GM19238 (cell line): ENCODE measurements at regions not wholly inside any gene's neighbourhood (a gene's known extent, or its start where the extent isn't known, plus 50 kb on each side); places are given as distances from the start of the nearest gene placed in this dataset.
"Not testable (repeated sequence)": the region's sequence is repeated elsewhere in the genome, so short reads cannot be mapped to it uniquely, and the experiment has no call there.

Experiments used
- DNase-seq: peaks from one replicate; pipeline ENCODE4 v3.0.0; 2011; ENCODE audit warnings: low spot score; ENCODE audit not compliant: insufficient read length

DNA sequence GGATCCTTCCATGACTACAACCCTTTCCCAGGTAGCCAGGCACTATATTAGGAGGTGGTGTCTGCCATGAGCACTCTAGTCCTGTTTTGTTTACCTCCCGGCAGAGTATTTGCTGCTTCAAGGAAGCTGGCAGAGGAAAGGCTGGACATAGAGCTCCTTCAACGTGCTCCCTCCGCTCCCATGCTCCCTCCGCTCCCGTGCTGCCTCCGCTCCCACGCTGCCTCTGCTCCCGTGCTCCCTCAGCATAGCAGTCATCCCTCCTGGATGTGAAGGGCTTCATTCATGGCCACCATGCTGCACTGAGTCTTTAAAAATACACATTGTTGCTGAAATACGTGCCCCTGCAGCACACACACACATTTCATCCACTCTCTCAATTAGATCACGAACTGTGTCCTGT, 181.9 kb upstream of the MYT1L start:
- DNase-seq = no peak

DNA sequence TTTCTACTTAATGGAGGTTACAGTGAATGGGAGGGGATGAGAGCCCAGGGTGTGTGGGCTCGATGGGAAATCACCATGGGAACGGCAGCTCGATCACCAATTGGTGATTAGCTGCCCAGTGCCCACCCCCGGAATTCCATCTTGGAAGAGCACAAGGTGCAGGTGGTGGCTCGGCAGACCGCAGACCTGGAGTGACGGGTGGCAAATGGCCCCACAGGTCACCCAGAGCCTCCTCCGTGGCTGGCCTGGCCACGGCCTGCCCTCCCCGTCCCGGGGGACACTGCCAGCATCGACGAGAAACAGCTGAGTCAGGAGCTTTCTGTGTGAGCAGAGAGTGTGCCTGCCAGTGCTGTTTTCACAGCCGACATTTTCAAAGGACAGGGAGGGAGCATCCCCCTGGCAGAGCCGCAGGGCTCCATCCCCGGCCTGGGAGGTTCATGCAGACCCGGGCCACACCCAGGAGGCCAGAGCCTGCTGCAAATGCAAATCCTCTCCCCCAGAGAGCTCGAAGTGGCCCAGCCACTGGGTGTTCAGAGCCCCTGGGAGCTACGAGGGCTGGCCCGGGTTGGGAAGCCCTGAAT, 176.4 kb upstream of the MYT1L start:
- DNase-seq = no peak

DNA sequence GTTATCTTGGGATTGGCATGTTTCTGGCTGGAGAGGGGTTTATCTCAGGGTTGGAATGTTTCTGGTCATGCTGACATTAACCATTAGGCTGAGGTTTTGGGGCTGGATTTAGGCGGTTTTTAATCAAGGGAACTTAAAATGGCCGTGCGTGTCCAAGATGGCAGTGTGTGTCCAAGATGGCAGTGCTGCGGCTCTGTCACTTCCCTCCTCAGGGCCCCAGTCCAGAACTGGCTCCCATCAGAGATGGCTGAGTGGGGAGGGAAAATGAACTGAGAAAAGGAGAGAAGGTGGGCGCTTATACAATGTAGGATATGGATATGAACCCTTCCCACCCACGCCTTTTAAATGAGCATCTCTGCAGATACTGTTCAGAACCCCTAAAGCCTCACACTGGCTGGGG, 175.5 kb upstream of the MYT1L start:
- no peak for DNase-seq

DNA sequence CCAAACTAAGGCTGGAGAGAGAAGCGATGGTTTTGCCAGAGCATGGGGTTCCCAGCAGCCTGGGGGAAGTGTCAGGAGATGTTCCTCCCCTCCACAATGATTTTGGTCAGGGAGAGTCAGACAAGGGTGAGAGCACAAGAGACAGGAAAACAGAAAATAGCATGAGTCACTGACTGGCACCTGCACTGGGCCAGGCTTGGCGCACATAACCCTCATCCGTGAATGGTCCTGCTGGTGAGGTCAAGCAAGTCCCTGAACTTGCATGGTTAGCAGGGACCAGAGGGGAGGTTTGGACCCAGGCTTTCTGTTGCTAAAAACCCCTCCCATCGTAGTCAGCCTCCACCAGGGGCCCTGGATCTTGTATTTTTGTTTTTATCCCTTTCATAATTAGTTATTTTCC, 174.5 kb upstream of the MYT1L start:
- DNase-seq = no peak

DNA sequence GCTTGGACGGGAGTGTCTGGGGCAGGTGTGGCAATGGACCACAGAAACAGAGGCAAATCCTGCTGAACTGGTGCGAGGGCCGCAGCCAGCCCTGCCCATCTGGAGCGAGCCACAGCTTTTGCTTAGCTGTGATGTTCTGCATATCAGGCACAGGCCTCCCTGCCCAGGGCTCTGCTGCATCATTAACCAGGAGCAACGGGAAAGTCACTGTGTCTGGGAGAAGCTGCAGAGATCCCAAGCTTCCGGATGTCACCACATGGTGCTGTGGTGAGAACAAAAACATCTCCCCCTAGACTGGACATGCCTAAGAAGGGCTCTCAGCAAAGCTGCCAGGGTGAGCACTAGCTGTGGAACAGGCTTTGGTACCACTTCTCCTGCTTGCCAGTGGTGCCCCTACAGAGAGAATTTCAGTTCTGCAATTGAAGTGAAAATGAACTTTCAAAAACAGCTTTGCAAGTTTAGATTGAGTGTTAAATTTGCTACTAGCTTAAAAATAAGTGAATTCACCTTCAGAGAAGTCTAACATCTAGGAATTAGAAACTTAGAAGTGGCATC, 172.9 kb upstream of the MYT1L start:
- no peak for DNase-seq

DNA sequence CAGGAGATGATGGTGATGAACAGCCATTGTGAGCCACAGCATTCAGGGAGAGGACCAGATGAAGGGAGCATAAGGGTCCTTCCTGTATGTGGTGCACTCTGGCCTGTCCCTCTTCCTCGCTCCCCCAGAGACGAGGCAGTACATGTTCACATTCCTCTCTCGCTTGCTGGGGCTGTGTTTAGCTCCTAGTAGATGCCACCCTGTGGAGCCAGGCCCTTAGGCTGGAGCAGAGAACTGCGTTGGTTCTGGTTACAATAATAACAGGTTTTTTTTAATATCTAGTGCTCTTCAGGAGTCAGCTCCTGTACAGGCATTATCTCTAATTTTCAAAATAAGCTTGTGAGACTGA, 171.1 kb upstream of the MYT1L start:
- DNase-seq = no peak

DNA sequence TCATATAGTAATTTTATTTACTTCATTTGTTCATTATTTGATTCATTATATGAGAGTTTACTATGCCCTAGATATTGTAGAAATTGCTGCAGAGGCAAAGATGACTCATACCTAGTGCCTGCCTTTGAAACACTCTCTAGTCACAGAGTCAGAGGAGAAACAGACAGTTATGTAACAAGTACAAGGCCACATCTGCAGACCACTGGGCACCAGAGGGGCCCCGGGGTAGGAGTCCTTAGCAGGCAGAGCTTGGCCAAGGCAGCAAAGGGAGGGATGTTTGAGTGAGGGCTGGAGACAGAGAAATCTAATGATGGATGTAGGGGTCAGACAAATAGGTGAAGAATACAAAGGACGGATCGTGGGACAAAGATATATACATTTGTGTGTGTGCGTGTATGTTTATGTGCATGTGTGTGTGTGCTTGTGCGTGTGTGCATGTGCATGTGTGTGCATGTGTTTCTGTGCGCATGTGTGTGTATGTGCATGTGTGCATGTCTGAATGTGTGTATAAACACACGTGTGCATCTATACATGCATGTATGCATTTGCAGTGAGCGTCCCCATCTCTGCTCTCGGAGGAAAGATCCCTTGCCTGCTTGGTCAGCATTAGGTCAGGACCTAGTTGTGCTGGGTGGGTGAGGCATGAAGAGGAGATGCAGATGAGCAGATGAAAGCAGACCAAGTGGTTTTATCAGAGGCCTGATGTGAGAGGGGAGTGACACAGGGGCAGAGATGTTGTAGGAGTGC, 170.6 kb upstream of the MYT1L start:
- no peak for DNase-seq

DNA sequence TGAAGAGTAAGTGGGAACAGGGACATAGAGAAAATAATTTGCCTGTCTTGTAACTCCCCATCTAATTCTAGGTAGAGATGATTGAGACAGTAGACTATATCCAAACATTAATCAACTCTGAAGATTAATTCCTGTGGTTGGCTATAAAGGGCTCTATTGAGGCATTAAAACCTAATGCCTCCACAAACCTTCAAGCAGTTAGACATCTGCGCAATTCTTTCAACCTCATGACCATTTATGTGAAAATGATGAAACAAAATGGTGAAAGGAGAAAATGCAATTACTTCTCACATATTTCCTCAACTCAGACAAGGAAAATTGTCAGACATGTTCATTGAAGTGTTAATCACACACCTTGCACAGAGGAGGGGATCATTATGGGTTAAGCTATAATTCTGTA, 164.5 kb upstream of the MYT1L start:
- DNase-seq = no peak

DNA sequence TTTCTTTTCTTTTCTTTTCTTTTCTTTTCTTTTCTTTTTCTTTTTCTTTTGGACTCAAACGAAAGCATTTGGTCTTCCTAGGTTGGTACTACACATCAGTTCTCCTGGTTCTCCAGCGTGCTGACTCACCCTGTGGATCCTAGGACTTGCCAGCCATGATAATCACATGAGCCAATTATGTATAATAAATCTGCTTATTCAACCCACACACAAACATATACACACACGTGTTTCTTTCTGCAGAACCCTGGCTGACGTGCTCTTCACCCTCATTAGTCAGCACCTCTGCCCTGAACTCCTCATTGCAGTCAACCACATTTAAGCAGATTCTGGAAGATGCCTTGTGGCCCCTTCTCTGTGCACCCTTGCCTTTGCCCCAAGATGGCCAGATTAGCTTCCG, 162.4 kb upstream of the MYT1L start:
- DNase-seq = no peak

DNA sequence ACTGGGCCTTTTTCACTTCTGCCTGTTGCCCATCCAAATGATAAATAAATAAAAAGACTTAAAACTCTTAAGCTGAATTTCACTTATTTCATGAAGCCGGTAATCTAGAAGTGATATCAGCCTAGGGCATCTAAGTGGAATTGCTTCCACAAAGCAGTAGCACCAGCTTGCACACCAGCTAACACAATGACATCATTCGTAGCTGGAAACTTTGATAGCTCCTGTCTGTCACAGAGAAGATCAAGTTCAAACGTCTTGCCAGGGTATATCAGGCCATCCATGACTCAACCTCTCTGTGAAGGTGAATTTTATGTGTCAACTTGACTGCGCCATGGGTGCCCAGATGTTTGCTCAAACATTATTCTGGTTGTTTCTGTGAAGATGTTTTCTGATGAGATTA, 161.7 kb upstream of the MYT1L start:
- no peak for DNase-seq

DNA sequence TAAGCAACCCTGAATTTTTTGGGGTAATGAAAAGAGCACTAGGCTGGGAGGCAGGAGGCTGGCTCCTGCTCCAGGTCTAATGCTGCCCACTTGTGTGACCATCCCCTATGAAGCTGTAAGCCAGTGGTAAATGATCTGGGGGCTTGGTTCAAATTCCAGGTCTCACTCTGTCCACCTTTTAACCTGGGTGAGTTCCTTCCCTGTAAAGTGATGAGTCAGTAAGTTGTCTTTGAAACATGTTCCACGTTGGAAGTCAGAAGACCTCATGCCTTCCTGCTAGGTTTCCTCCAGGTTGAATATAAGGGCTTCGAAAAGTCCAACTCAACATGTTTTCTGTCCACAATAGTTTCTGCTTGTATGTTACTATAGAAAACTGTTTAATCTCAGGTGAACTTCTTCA, 160.9 kb upstream of the MYT1L start:
- no peak for DNase-seq

DNA sequence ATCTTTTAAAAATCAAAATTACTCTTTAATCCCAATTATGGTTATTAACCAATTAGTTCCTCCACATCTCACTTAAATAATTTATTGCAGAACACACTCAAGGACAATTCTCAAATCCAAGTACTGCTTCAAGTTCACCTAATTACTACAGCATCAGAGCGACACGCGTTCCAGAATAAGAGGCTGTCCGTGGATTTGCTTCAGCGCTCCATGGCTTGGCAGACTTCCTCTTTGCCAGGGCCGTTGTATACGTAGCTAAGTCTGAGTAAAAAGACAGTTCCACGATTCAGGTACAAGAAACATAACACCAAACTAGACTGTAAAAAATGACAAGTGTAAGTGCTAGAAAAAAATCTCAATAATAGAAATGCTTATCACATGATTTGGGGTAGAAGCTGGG, 153.2 kb upstream of the MYT1L start:
- DNase-seq = no peak

DNA sequence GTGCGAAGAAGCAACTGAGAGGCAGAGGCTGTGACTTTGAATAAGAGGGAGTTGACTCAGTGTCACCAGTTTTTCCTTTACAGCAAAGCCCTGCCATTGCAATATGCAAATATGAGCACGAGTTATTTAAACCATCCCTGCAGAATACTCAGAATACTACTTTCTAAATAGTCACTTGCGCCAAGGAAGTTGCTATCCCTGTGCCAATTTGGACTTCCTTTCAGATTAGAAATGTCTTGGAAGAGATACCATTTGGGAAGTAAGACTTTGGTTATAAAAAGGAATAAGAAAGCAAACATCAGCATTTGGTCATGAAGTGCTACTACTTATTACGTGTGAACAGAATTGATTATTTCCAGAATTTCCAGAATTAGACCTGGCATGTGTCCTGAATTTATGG, 151.8 kb upstream of the MYT1L start:
- DNase-seq = no peak

DNA sequence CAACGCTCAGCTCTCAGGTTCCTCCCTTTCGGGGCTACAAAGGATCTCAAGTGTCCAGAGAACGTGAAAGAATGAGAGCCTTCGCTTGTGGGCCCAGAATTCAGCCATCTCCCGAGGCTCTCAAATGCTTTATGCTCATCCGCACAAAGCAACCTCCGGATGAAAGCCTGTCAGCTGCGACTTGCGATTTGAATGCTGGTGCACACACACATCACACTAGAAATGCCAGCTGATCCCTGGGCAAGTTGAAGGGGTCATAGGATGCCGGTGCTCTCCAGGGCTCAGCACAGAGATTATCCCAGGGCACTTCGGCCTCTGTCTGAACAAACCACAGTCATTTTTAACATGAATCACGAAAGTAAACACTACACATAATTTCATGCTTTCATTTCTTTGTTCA, 141.8 kb upstream of the MYT1L start:
- DNase-seq = no peak

DNA sequence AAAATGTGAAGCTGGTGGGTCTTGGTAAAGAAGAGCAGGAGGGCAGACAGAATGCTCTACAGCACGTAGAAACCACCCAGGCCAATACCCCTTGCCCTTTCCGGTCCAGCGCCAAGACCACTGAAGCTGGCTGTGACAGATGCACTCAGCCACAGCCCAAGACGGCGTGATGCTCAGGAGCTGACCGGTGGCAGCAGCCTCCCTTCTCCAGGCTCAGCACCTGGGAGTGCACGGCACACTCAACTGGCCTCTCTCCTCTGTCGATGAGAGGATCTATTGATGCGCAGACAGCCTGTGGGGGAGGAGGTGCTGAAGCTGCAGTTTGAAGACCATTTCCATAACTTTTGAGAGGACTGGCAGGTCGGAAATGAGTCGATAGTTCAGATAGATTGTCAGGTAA, 141.0 kb upstream of the MYT1L start:
- no peak for DNase-seq

DNA sequence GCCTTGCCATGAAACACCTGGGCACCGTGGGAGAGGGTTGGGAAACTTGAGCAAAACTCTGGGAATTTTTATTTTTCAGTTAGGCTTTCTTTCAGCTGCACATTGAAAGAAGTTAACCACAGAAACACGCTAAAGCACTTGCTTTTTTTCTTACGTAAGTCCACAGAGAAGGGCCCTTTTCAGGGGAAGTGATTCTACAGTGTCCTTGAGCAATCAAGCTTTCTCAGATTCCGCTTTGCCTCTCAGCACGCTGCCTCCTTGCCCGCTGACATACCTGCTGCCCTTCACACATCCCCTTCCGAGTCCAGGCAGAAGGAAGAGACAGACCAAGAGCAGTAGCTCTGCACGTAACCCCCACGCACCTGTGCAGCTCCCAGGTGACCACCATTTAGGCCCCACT, 135.5 kb upstream of the MYT1L start:
- no peak for DNase-seq

DNA sequence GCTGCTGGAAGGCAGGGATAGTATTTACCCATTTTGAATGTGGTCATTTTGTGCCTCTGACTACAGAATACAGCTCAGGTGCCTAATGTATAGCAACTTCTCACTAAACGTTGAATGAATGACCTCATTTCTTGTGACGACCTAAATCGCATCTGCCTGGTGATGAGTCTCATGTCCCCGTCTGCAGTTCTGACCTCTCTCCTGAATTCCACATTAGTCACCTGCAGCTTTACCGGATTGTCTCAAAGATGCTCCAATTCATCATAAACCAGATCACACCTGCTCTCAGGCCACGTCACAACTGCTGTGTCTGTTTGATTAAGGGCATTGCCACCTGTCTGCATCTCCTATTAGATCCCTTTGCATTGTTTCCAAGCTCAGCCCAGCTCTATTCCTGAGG, 133.6 kb upstream of the MYT1L start:
- DNase-seq = no peak

DNA sequence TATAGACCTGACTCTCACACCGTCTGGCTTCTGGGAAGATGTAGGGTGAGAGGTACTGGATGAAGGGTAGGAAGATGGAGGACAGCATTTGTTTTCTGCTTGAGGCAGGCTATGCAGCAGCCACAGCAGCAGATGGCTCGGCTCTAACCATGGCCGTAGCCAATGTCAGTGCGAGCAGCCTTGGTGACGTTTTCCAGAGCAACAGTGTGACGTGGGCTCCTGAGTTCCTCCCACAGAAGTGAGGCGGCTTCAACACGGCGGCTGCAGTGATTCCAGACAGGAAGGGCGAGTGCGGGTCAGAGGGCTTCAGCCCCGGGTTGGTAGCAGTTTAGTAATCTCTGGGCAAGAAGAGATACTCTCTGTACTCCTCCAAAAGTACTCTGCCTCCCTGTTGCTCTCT, 133.0 kb upstream of the MYT1L start:
- DNase-seq = no peak

DNA sequence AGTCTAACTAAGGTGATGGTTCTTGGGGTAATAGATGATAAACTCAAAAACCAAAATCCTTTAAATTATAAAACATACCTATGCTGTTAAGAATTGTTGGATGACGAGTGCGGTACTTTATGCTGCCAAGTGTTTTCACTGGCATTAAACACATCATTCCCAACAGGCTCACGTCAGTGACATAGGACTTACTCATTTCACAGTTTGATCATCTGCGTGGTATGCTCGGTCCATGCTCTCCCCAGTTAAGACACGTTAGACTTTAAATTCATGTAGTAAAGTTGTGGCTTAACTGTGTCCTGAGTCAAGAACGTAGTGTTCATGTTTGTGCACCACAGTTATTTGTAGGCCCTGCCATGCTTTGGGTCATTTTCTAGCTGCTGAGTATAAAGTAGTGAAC, 125.6 kb upstream of the MYT1L start:
- no peak for DNase-seq

DNA sequence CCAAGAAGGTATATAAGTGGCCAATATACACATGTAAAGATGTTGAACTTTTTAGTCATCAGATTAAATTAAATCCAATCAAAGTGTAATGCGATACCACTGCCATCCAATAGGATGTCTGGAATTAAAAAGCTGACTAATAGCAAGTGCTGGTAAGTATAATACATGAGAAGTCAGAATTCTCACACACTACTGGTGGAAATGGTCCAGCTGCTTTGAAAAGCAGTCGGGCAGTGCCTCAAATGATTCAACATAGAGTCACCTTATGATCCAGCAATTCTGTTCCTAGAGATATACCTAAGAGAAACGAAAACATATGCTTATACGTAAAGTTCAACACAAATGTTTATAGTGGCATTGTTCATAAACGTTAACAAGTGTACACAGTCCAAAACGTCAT, 124.1 kb upstream of the MYT1L start:
- DNase-seq = no peak

DNA sequence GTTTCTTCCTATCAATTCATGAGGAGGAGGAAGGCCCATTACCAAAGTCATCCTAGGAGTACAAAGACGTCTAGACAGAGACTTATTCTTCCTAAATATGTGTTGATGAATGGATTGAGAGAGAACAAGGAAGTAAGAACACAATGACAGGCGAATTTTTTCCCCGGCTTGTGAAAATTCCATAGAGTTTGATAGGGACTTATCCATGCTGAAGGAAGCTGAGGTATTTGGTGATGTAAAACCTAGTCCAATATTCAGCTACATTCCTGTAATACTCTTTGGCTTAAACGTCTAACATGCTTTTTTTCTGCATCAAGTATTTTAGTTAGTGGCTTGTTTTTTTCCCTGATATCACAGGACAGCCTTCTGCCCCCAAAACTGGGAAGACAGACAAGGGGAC, 121.9 kb upstream of the MYT1L start:
- no peak for DNase-seq

DNA sequence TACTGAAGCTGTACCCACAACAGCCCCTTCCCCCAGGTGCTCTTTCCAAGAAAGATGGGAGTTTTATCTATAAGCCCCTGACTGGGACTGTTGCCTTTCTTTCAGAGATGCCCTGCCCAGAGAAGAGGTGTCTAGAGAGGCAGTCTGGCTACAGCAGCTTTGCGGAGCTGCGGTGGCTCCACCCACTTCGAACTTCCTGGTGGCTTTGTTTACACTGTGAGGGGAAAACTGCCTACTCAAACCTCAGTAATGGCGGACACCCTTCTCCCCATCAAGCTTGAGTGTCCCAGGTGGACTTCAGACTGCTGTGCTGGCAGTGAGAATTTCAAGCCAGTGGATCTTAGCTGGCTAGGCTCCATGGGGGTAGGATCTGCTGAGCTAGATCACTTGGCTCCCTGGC, 120.2 kb upstream of the MYT1L start:
- not testable (repeated sequence) for DNase-seq

DNA sequence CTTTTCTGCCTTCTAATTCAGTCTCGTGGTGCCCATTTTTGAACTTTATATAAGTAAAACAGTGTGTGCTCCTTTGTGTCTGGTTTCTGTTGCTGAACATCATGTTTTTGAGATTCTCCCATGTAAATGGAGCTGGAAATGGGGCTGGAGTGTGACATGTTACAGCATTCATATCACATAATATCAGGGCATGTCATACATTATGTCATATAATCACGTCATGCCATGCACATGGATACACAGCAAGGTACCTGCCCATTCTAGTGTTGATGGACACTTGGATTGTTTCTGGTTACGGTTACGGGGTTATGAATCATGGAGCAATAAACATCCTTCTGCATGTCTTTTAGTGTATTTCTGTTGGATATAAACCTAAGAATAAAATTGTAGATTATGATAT, 117.1 kb upstream of the MYT1L start:
- no peak for DNase-seq
